Middle frontal gyrus (tissue), 1 donor: ENCODE measurements at regions not wholly inside any gene's neighbourhood (a gene's known extent, or its start where the extent isn't known, plus 50 kb on each side); places are given as distances from the start of the nearest gene placed in this dataset.

ENCODE experiments used
- DNase-seq: peaks from one replicate; pipeline ENCODE4 v3.0.0-alpha.2; 2015; ENCODE audit warnings: low spot score; ENCODE audit errors: extremely low spot score

GRCh38 chr6:28585335-28585734, 59.7 kb downstream of the GPX5 start:
- no peak for DNase-seq

GRCh38 chr6:28586324-28586723, 60.6 kb downstream of the GPX5 start:
- no peak for DNase-seq

GRCh38 chr6:28586962-28587745, 61.5 kb downstream of the GPX5 start:
- DNase-seq = peak; percentile 62

- no peak for DNase-seq
Measured at GRCh38 chr6:28587746-28588075, 62.0 kb downstream of the GPX5 start.

GRCh38 chr6:28588666-28589065, 63.0 kb downstream of the GPX5 start:
- no peak for DNase-seq

- peak; percentile 43 for DNase-seq
Measured at GRCh38 chr6:28589234-28589956, 63.7 kb downstream of the GPX5 start.

- no peak for DNase-seq
Measured at GRCh38 chr6:28589957-28590349, 64.3 kb downstream of the GPX5 start.

GRCh38 chr6:28597217-28597835, 71.6 kb downstream of the GPX5 start:
- DNase-seq = no peak

- no peak for DNase-seq
Measured at GRCh38 chr6:28597924-28598722, 72.4 kb downstream of the GPX5 start.

DNA sequence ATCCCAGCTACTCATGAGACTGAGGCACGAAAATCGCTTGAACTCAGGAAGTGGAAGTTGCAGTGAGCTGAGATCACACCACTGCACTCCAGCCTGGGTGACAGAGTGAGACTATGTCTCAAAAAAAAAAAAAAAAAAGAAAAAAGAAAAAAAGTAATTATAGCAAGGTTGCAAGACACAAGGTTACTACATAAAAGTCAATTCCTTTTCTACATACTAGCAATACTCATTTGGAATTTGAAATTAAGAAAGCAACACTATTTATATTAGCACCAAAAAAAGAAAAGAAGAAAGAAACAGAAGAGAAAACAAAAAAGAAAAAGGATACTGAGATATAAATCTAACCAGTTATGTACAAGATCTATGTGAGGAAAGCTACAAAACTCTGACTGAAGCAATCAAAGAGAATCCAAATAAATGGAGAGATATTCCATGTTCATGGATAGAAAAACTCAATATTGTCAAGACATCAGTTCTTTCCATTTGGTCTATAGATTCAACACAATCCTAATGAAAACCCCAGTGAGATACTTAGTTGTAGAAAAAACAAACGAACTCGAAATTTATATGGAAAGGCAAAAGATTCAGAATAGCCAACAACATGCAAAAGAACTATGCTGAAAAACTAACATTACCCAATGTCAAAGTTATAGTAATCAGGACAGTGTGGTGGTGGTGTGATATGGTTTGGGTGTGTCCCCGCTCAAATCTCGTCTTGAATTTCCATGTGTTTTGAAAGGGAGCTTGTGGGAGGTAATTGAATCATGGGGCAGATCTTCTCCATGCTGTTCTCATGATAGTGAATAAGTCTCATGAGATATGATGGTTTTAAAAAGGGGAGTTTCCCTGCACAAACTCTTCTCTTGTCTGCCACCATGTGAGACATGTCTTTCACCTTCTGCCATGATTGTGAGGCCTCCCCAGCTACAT, 73.3 kb downstream of the GPX5 start:
- no peak for DNase-seq

GRCh38 chr6:28600245-28600644, 74.6 kb downstream of the GPX5 start:
- DNase-seq = no peak

- DNase-seq = no peak
Measured at GRCh38 chr6:28603891-28604290, 78.2 kb downstream of the GPX5 start.

DNA sequence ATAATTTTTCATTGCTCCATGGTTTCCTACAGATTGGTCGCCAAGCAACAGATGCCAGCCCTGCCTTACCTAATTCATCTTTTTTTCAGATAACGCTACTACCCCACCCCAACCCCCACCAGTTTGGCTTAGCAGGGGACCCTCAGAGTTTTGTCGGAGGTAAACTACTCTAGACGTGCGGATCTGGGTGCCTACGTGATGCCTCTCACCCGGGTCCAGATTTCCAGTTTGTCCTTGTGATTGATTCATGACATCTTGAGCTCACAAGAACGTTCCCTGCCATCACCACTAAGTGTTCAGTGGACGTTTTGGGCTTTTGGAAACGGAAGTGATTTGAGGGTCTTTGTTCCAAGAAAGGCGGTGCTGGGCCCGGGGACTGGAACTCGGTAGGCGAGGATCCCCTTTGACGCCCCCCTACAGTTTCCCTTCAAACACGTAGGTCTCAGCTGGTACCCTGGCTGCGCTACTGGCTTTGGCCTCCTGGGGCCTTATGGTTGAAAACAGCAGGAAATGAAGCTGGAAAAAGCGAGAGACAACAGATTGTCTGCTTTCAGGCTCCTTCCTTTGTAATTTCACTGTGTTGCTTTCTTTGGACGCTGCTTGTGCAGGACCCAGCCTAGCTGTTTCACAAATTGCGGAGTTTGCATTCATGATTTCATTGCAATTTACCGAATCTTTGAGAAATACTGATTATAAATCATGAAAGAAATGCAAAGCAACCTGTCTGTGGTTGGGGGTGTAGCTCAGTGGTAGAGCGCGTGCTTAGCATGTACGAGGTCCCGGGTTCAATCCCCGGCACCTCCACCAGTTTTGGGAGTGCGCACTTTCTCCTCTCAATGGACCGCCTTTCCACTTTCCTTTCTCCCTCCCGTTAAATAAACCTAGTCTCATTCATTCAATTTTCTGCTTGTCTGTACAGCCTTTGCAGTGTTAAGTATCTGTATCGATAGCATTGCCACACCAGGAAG, 81.0 kb downstream of the GPX5 start:
- DNase-seq = peak; percentile 15

DNA sequence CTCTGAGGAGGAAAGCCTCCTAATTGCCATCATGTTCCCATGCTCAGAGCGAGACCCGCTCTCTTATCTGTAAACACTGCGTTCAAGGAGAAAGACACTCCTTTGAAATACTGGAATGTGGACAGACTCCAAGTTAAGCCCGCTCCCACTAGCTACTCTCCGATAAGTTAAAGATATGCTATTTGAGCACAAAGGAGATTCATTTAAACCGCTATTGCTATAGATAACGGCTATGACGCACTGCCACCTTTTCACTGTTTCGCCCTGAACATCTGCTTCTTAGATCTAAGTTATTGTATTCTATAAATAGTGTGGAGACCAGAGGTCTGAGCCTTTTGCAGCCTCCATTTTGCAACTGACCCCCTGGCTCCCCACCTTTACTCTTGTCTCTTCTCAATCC, 82.3 kb downstream of the GPX5 start:
- no peak for DNase-seq

GRCh38 chr6:28609672-28610071, 84.0 kb downstream of the GPX5 start:
- DNase-seq = no peak

GRCh38 chr6:28615616-28615954, 89.9 kb downstream of the GPX5 start:
- no peak for DNase-seq

GRCh38 chr6:28615955-28616747, 90.5 kb downstream of the GPX5 start:
- DNase-seq = no peak

- no peak for DNase-seq
Measured at GRCh38 chr6:28618898-28619555, 93.3 kb downstream of the GPX5 start.
